ENCODE measurements at regions not wholly inside any gene's neighbourhood (a gene's known extent, or its start where the extent isn't known, plus 50 kb on each side); places are given as distances from the start of the nearest gene placed in this dataset.
"Not testable (repeated sequence)": the region's sequence is repeated elsewhere in the genome, so short reads cannot be mapped to it uniquely, and the experiment has no call there.

DNA sequence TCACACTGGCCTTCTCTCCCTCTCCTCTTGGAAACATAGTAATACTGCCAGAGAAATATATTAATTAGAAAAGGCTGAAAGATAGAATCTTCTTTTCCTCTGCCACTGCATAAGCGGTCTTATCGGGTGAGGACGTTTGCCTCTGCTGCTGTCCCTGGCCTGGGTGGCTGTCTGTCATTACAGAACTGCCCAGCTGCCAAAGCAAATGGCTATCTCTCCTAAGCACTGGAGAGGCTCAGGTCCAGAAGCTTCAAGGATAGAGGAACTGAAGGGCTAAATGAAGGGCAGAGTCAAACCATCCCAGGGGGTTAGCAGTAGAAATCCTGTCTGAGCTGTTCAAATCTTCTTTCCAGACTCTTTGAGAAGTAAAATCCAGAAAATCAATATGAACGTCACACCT lies 198.6 kb upstream of the CAND1 start:
- no peak overlapping the region for H3K27ac Mint-ChIP-seq
- peaks cover 16% of the 10 kb centered on the region for H3K27me3 Mint-ChIP-seq (ENCODE audit: low read depth)
- peak overlapping the region; percentile 81 for H3K4me3 Mint-ChIP-seq
- peaks cover 23% of the 10 kb centered on the region for H3K4me1 Mint-ChIP-seq
- CTCF ChIA-PET, result interaction anchor here (1.8 kb wide), 1 partner anchor 53 kb away, joined by 5 read pairs; no protein-coding TSS in a partner anchor
- no peaks in the 10 kb centered on the region for H3K9me3 Mint-ChIP-seq
- DNase-seq (ENCODE audit: low spot score), result no peak
- ATAC-seq, result no peak
- no peak for TF ChIP-seq EMX1 (CRISPR knock-in tag; IDR thresholded peaks at IDR 0.05)
- no peak for TF ChIP-seq GTF2I (CRISPR knock-in tag; conservative IDR thresholded peaks at IDR 0.05)
- no peak for TF ChIP-seq CBFB (CRISPR knock-in tag; IDR thresholded peaks at IDR 0.05; ENCODE audit: low read depth)
- TF ChIP-seq SOX15 (CRISPR knock-in tag; IDR thresholded peaks at IDR 0.05), result no peak
- TF ChIP-seq SMAD3 (CRISPR knock-in tag; IDR thresholded peaks at IDR 0.05; ENCODE audit: borderline replicate concordance), result no peak
- no peak for TF ChIP-seq ATF6 (CRISPR knock-in tag; IDR thresholded peaks at IDR 0.05)
- no peak for TF ChIP-seq TP53 (CRISPR knock-in tag; IDR thresholded peaks at IDR 0.05)
- TF ChIP-seq, protein P1, sequence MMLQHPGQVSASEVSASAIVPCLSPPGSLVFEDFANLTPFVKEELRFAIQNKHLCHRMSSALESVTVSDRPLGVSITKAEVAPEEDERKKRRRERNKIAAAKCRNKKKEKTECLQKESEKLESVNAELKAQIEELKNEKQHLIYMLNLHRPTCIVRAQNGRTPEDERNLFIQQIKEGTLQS (CRISPR knock-in tag; conservative IDR thresholded peaks at IDR 0.05), result no peak
- TF ChIP-seq E2F1 (CRISPR knock-in tag; IDR thresholded peaks at IDR 0.05), result no peak
- no peak for TF ChIP-seq FOXK1 (CRISPR knock-in tag; IDR thresholded peaks at IDR 0.05)
- no peak for TF ChIP-seq AFF4 (CRISPR knock-in tag; IDR thresholded peaks at IDR 0.05; ENCODE audit: borderline replicate concordance)
- TF ChIP-seq ATF1 (CRISPR knock-in tag; IDR thresholded peaks at IDR 0.05), result no peak
- TF ChIP-seq NR2C2 (CRISPR knock-in tag; IDR thresholded peaks at IDR 0.05), result no peak
- TF ChIP-seq, protein P2, sequence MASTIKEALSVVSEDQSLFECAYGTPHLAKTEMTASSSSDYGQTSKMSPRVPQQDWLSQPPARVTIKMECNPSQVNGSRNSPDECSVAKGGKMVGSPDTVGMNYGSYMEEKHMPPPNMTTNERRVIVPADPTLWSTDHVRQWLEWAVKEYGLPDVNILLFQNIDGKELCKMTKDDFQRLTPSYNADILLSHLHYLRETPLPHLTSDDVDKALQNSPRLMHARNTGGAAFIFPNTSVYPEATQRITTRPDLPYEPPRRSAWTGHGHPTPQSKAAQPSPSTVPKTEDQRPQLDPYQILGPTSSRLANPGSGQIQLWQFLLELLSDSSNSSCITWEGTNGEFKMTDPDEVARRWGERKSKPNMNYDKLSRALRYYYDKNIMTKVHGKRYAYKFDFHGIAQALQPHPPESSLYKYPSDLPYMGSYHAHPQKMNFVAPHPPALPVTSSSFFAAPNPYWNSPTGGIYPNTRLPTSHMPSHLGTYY (CRISPR knock-in tag; IDR thresholded peaks at IDR 0.05), result no peak
- POLR2A ChIA-PET, result no interaction called here
- no peaks in the 10 kb centered on the region for H3K36me3 Mint-ChIP-seq

DNA sequence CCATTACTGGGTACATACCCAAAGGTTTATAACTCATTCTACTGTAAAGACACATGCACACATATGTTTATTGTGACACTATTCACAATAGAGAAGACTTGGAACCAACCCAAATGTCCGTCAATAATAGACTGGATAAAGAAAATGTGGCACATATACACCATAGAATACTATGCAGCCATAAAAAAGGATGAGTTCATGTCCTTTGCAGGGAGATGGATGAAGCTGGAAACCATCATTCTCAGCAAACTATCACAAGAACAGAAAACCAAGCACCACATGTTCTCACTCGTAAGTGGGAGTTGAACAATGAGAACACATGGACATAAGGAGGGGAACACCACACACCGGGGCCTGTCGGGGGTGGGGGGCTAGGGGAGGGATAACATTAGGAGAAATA lies 196.9 kb upstream of the CAND1 start:
- H3K27me3 Mint-ChIP-seq (ENCODE audit: low read depth), result peaks cover 16% of the 10 kb centered on the region
- H3K4me3 Mint-ChIP-seq; H3K36me3 Mint-ChIP-seq; H3K9me3 Mint-ChIP-seq; CTCF ChIA-PET; DNase-seq (ENCODE audit: low spot score); POLR2A ChIA-PET; H3K27ac Mint-ChIP-seq; ATAC-seq: not testable (repeated sequence)
- H3K4me1 Mint-ChIP-seq, result peaks cover 21% of the 10 kb centered on the region

GRCh38 chr12:67073336-67073735 lies 195.8 kb upstream of the CAND1 start:
- H3K9me3 Mint-ChIP-seq, result no peaks in the 10 kb centered on the region
- H3K36me3 Mint-ChIP-seq, result no peaks in the 10 kb centered on the region
- H3K4me1 Mint-ChIP-seq, result peaks cover 10% of the 10 kb centered on the region
- ChIA-PET POLR2A (no interaction called here), CTCF (no interaction called here)
- ATAC-seq, result no peak
- no peak overlapping the region for H3K4me3 Mint-ChIP-seq
- peaks cover 12% of the 10 kb centered on the region for H3K27me3 Mint-ChIP-seq (ENCODE audit: low read depth)
- H3K27ac Mint-ChIP-seq, result no peak overlapping the region
- no peak for DNase-seq (ENCODE audit: low spot score)
- TF ChIP-seq RELA (CRISPR knock-in tag; IDR thresholded peaks at IDR 0.05; ENCODE audit: borderline replicate concordance), result no peak
- TF ChIP-seq, protein P3, sequence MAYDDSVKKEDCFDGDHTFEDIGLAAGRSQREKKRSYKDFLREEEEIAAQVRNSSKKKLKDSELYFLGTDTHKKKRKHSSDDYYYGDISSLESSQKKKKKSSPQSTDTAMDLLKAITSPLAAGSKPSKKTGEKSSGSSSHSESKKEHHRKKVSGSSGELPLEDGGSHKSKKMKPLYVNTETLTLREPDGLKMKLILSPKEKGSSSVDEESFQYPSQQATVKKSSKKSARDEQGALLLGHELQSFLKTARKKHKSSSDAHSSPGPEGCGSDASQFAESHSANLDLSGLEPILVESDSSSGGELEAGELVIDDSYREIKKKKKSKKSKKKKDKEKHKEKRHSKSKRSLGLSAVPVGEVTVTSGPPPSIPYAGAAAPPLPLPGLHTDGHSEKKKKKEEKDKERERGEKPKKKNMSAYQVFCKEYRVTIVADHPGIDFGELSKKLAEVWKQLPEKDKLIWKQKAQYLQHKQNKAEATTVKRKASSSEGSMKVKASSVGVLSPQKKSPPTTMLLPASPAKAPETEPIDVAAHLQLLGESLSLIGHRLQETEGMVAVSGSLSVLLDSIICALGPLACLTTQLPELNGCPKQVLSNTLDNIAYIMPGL (CRISPR knock-in tag; IDR thresholded peaks at IDR 0.05), result no peak
- TF ChIP-seq ZNF671 (CRISPR knock-in tag; IDR thresholded peaks at IDR 0.05), result no peak
- TF ChIP-seq SP1 (CRISPR knock-in tag; conservative IDR thresholded peaks at IDR 0.05), result no peak
- no peak for TF ChIP-seq EMX1 (CRISPR knock-in tag; IDR thresholded peaks at IDR 0.05)
- no peak for TF ChIP-seq ZNF121 (CRISPR knock-in tag; IDR thresholded peaks at IDR 0.05)
- TF ChIP-seq STAT6 (CRISPR knock-in tag; conservative IDR thresholded peaks at IDR 0.05; ENCODE audit: low read depth), result no peak
